ENCODE measurements at regions not wholly inside any gene's neighbourhood (a gene's known extent, or its start where the extent isn't known, plus 50 kb on each side); places are given as distances from the start of the nearest gene placed in this dataset.

DNA sequence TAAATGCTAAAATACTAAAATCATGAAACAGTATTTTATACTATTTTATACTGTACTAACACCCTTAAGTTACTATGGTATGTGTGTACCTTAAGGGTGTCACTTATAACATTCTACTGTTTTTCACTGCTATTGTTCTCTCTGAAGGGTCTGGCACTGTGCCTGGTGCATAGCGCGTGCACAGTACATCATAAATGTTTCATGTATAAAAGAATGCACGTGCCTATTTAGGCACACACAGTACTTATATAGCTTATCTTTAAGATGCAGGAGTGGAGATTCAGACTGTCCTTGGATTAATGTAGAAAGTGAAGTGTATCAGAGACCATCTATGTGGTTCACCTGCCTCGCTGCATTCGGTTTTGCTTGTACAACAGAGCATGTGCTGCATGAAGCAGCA, 64.0 kb upstream of the SGK1 start:
- Histone ChIP-seq H3K36me3 (no peaks in the 10 kb centered on the region), H3K4me3 (no peak overlapping the region), H3K4me1 (no peaks in the 10 kb centered on the region), H3K27ac (no peak overlapping the region), H3K9me3 (no peaks in the 10 kb centered on the region), H3K27me3 (no peaks in the 10 kb centered on the region)
- TF ChIP-seq, protein P1, sequence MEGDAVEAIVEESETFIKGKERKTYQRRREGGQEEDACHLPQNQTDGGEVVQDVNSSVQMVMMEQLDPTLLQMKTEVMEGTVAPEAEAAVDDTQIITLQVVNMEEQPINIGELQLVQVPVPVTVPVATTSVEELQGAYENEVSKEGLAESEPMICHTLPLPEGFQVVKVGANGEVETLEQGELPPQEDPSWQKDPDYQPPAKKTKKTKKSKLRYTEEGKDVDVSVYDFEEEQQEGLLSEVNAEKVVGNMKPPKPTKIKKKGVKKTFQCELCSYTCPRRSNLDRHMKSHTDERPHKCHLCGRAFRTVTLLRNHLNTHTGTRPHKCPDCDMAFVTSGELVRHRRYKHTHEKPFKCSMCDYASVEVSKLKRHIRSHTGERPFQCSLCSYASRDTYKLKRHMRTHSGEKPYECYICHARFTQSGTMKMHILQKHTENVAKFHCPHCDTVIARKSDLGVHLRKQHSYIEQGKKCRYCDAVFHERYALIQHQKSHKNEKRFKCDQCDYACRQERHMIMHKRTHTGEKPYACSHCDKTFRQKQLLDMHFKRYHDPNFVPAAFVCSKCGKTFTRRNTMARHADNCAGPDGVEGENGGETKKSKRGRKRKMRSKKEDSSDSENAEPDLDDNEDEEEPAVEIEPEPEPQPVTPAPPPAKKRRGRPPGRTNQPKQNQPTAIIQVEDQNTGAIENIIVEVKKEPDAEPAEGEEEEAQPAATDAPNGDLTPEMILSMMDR (IDR thresholded peaks at IDR 0.05), result no peak
- DNase-seq (ENCODE audit: low spot score), result no peak

DNA sequence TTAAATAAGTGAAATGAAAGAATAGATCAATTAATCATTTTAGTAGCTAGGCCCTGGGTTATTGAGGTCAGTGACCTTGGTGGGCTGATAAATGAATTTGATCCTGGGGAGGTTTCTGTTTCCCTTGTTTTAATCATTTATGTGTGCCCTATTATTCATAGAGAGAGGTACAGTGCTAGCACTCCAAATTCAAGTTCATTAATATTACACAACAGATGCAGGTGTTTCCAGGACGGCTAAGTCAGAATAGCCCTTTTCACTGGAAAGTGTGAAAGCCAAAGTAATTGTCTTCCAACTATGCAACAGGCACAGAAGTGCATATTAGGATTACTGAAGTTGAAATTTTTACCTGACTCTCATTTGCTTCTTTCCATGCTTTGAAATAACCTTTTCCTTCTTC, 61.7 kb upstream of the SGK1 start:
- DNase-seq (ENCODE audit: low spot score), result no peak
- TF ChIP-seq, protein P1 (IDR thresholded peaks at IDR 0.05), result no peak
- no peak overlapping the region for H3K4me3 ChIP-seq
- H3K36me3 ChIP-seq, result no peaks in the 10 kb centered on the region
- H3K4me1 ChIP-seq, result no peaks in the 10 kb centered on the region
- H3K9me3 ChIP-seq, result no peaks in the 10 kb centered on the region
- no peak overlapping the region for H3K27ac ChIP-seq
- no peaks in the 10 kb centered on the region for H3K27me3 ChIP-seq

DNA sequence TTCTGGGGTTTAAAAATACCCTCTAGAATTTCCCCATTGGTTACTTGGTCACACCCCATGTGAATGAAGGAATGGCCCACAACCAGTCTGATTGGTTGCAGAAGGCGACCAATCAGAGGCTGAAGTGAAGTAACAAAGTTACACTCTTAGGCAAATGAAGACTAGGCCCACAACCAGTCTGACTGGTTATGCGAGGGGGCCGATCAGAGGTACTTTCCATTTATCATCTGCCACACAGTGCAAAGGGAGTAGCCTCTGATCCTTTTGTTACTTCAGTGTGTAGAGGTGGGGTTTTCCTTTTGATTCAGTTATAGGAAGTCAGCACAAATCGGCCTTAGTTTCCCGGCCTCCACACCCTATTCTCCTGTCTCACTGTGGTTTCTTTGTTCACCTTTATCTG, 61.2 kb upstream of the SGK1 start:
- TF ChIP-seq, protein P1 (IDR thresholded peaks at IDR 0.05), result no peak
- no peak overlapping the region for H3K27ac ChIP-seq

DNA sequence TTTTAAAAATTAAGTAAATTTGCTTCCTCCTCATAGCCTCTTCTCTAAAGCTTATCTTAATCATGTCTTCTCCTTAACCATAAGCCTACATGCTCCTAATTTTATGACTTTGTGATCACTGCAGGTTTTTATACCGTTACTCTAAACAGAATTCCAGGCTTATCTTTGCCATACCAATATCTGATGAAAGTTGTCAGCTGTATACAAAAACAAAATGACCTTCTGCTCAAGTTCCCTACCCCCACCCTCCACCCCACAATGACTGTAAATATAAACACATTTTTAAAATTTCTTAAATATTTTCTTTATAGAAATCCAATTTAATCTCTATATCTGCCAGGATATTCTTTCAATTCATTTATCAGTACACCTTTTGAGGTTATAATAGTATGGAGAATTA, 60.5 kb upstream of the SGK1 start:
- no peak overlapping the region for H3K4me3 ChIP-seq
- H3K27me3 ChIP-seq, result no peaks in the 10 kb centered on the region
- no peaks in the 10 kb centered on the region for H3K4me1 ChIP-seq
- TF ChIP-seq, protein P1 (IDR thresholded peaks at IDR 0.05), result no peak
- no peak for DNase-seq (ENCODE audit: low spot score)
- H3K36me3 ChIP-seq, result no peaks in the 10 kb centered on the region
- H3K9me3 ChIP-seq, result no peaks in the 10 kb centered on the region
- H3K27ac ChIP-seq, result no peak overlapping the region

More for the DNA sequence above, 61.2 kb upstream of the SGK1 start:
- H3K36me3 ChIP-seq, result no peaks in the 10 kb centered on the region
- no peaks in the 10 kb centered on the region for H3K9me3 ChIP-seq
- no peaks in the 10 kb centered on the region for H3K27me3 ChIP-seq
- DNase-seq (ENCODE audit: low spot score), result no peak
- H3K4me1 ChIP-seq, result no peaks in the 10 kb centered on the region
- no peak overlapping the region for H3K4me3 ChIP-seq

DNA sequence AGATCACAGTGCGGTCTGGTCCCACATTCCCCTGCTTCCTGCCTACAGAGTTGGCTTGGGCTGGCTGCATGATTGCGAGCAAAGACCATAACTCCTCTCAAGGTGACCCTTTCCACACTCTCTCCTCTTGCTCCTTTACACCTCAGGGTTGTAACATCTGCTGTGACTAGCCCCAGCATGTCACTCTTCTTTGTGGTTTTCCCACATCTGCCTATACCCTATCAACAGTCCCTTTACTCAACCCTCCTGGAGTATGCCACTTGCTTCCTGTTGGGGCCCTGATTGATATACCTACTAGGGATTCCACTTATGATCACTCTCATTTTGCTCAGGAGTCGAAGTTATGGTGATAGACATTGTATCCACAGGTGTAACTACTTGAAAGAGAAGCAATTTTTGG, 58.9 kb upstream of the SGK1 start:
- TF ChIP-seq, protein P1 (IDR thresholded peaks at IDR 0.05), result no peak
- Histone ChIP-seq H3K4me3 (no peak overlapping the region), H3K27me3 (no peaks in the 10 kb centered on the region), H3K9me3 (no peaks in the 10 kb centered on the region), H3K4me1 (peaks cover 0 to 12% of the 10 kb centered on the region in 2 donors), H3K27ac (no peak overlapping the region), H3K36me3 (no peaks in the 10 kb centered on the region)
- DNase-seq (ENCODE audit: low spot score), result no peak

DNA sequence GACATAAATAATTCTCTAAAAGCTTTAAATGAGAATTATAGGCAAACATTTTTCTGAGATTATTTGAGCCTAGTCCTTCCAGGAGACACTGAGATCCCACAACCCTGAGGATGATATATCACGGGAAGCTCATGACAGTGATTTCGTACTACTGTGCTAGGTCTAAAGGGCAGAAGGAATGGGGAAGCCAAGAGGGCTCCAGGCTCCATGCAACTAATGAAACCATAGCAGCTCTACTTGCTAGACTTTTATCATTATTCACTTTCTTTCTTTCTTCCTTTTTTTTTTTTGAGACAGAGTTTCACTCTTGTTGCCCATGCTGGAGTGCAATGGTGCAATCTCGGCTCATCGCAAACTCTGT, 57.3 kb upstream of the SGK1 start:
- Histone ChIP-seq H3K27me3 (no peaks in the 10 kb centered on the region), H3K36me3 (no peaks in the 10 kb centered on the region), H3K4me1 (peaks cover 0 to 12% of the 10 kb centered on the region in 2 donors), H3K4me3 (no peak overlapping the region), H3K27ac (no peak overlapping the region), H3K9me3 (no peaks in the 10 kb centered on the region)
- TF ChIP-seq, protein P1 (IDR thresholded peaks at IDR 0.05), result no peak
- no peak for DNase-seq (ENCODE audit: low spot score)
